Skeletal muscle cell (primary cell): ENCODE measurements at regions not wholly inside any gene's neighbourhood (a gene's known extent, or its start where the extent isn't known, plus 50 kb on each side); places are given as distances from the start of the nearest gene placed in this dataset.
"Not testable (repeated sequence)": the region's sequence is repeated elsewhere in the genome, so short reads cannot be mapped to it uniquely, and the experiment has no call there.

Experiments used
- DNase-seq: peaks from one replicate; pipeline ENCODE4 v3.0.0-alpha.2; 2010; ENCODE audit warnings: low read depth
- H3K4me3 ChIP-seq: 2 replicates; pipeline ENCODE4 v1.5.1; 2011; ENCODE audit warnings: low read depth, mild to moderate bottlenecking, control low read depth, low read length, moderate library complexity

- not testable (repeated sequence) for H3K4me3 ChIP-seq
Observed at GRCh38 chr4:86413426-86413825, 53.6 kb upstream of the MAPK10 start.

GRCh38 chr4:86414686-86415085 is 54.8 kb upstream of the MAPK10 start:
- no peak overlapping the region for H3K4me3 ChIP-seq

More at GRCh38 chr4:86413426-86413825, 53.6 kb upstream of the MAPK10 start:
- not testable (repeated sequence) for DNase-seq

GRCh38 chr4:86416081-86416480 is 56.2 kb upstream of the MAPK10 start:
- no peak for DNase-seq
- H3K4me3 ChIP-seq = no peak overlapping the region

More at GRCh38 chr4:86414686-86415085, 54.8 kb upstream of the MAPK10 start:
- no peak for DNase-seq

GRCh38 chr4:86421461-86421860 is 61.6 kb upstream of the MAPK10 start:
- no peak overlapping the region for H3K4me3 ChIP-seq
- DNase-seq = no peak

- no peak overlapping the region for H3K4me3 ChIP-seq
- no peak for DNase-seq
Observed at GRCh38 chr4:86431543-86432116, 71.8 kb upstream of the MAPK10 start.

GRCh38 chr4:86432559-86433134 is 72.8 kb upstream of the MAPK10 start:
- H3K4me3 ChIP-seq = no peak overlapping the region
- no peak for DNase-seq

GRCh38 chr4:86439293-86439692 is 79.4 kb upstream of the MAPK10 start:
- no peak for DNase-seq
- H3K4me3 ChIP-seq = no peak overlapping the region

DNA sequence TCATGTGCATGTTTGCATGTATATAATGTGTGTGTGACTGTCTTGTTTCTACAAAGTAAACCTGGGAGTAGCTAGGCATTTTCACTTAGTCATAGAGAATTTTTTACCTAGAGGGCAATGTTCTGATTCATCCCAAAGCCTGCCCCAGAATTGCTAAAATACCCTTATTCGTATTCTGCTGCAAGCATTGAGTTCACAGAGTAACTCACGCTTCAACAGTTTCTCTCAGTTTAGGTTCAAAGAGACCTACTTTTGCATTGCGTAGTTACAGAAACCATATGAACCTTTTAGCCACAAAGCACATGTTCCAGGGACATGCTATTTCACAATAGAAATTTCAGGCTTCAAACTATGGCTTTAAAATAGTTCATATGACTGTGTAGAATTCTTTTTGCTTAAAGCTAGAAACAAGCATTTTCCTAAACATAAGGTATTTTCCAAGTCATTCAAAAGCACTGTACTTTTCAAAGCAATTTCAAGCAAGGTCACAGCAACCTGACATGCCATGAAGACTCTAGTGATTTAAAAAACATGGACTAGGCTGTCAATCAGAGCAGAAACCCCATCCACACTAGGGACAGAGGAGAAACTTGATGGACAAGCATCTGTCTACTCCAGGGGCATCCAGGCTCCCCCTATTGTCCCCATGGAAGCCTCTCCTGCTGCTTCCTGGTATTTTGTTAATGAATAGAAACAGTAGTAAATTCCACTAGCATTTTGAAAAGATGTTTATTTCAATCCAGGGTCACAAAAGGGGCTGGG is 81.5 kb upstream of the MAPK10 start:
- no peak overlapping the region for H3K4me3 ChIP-seq
- DNase-seq = peak; percentile 34

DNA sequence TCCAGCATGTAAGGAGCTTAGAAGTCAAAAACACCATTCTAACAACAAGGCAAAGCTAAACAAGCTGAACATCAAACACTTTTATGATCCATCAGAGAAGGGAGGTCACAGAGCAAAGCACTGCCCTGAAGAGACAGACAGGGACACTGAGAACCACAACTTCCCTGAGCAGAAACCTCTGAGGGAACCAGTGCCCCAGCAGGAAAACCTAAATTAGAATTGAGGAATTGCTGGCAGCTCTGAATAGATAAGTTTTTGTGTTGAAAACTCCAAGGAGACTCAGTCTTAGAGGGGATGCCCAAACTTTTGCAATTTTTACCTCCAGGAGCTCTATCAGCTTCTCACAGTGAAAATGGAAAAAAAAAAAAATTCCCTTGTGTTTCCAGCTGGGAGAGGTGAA is 83.0 kb upstream of the MAPK10 start:
- DNase-seq = no peak
- H3K4me3 ChIP-seq = no peak overlapping the region

- H3K4me3 ChIP-seq = no peak overlapping the region
- no peak for DNase-seq
Observed at GRCh38 chr4:86443495-86443894, 83.6 kb upstream of the MAPK10 start.

DNA sequence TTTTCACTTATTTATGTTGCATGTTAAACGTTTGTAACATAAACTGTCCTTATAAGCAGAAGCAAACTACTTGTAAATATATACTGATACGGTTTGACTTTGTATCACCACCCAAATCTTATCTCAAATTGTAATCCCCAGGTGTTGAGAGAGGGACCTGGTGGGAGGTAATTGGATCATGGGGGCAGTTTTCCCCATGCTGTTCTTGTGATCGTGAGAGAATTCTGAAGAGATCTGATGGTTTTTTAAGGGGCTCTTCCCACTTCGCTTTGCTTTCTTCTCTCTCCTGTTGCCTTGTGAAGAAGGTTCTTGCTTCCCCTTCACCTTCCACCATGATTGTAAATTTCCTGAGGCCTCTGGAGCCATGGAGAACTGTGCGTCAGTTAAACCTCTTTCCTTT is 87.1 kb upstream of the MAPK10 start:
- DNase-seq = no peak
- no peak overlapping the region for H3K4me3 ChIP-seq

DNA sequence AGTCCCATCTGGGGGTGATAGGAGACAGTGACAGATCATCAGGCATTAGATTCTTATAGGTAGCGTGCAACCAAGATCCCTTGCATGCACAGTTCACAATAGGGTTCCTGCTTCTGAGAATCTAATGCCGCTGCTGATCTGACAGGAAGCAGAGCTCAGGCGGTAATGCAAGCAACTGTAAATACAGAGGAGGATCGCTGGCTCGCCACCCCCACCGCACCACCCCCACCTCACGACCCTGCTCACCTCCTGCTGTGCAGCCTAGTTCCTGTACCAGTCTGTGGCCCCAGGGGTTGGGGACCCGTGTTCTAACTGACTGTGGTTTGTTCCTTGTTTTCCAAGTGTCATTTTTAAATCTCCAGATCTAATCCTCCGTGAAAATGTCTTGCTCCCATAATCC is 89.0 kb upstream of the MAPK10 start:
- no peak for DNase-seq
- no peak overlapping the region for H3K4me3 ChIP-seq

DNA sequence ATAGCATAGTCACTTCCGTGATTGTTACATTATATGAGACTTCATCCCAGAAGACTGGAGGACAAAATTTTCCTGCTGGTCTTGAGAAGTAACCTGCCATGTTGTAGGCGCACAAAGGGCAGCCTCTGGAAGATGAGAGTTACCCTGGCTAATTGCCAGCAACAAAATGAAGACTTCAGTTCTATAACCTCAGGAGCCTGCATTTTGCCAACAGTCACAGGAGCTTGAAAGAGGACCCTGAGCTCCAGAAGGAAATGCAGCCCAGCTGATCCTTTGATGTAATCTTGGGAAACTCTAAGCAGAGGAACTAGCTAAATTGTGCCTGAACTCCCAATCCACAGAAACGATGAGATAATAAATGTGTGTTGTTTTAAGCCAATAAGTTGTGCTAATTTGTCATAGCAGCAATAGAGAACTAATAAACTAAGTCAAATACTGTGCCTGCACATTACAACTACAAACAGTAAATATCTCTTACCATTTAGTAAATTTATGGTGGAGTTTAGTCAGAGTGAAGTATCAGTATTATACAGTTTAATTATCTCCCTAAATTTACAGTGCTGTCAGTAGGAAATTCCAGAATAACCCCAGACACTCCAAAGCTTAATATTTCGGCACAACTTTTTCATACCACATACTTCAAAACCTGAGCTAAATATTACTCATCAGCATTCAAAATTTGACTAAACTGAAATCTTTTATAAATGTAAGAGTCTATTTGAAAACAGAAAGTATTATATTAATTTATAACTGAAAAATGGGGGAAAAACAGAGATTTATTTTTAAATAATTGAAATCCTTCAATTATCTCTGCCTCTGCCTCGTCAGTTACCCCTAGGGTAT is 90.1 kb upstream of the MAPK10 start:
- no peak for DNase-seq
- H3K4me3 ChIP-seq = no peak overlapping the region

DNA sequence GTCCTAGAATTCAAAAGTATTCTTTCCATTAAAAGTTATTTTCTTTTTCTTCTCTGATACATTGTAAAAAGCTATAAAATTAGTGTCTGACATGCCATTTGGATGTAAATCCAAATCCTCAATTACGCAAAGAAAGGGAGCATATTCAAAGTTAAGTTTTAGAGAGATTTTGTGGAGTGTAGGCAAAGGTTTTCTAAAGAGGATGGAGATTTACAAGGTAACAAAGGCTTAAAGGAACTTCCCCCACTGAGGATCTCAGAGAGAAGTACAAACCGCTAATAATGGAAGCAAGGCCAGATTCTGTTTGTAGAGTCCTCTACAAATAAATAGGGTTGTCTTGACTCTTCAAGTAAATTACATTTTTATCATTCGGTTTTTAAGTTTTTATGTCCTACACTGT is 91.0 kb upstream of the MAPK10 start:
- H3K4me3 ChIP-seq = no peak overlapping the region

GRCh38 chr4:86451560-86452330 is 91.9 kb upstream of the MAPK10 start:
- no peak overlapping the region for H3K4me3 ChIP-seq
- DNase-seq = no peak

More for the DNA sequence above, 91.0 kb upstream of the MAPK10 start:
- DNase-seq = no peak

DNA sequence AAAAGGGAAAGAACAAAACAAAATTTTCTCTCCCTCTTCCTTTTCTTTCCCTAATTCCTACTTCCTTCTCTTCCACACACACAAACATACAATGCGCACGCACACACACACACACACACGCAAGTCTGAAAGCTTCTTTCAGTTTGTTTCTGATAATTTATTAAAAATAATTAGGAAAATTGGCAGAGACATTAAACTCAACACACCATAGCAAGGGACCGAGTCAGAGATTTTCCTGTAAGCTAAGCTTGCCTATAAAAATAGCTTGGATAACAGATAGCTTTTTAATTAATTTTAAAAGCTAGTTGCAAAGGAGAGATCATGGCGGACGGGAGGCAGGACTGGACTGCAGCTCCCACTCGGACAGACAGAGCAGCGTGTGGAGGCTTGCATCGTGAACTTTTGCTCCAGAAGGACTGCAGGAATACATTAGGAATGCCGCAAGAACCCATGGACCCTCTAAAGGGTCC is 92.6 kb upstream of the MAPK10 start:
- no peak overlapping the region for H3K4me3 ChIP-seq
- DNase-seq = no peak

- no peak for DNase-seq
- no peak overlapping the region for H3K4me3 ChIP-seq
Observed at GRCh38 chr4:86452924-86453531, 93.2 kb upstream of the MAPK10 start.

DNA sequence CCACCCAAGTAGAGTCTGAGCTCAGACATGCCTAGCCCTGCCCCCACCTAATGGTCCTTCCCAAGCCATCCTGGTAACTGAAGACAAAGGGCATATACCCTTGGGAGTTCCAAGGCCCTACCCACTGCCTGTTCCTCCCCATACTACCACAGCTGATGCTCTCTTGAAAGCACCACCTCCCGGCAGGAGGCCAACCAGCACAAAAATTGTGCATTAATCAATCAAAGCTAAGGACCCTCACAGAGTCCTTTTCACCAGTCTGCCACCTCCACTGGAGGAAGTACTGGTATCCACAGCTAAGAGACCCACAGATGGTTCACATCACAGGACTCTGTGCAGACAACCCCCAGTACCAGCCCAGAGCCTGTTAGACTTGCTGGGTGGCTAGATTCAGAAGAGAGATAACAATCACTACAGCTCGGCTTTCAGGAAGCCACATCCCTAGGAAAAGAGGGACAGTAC is 93.8 kb upstream of the MAPK10 start:
- H3K4me3 ChIP-seq = not testable (repeated sequence)

GRCh38 chr4:86461849-86462248 is 102.0 kb upstream of the MAPK10 start:
- no peak overlapping the region for H3K4me3 ChIP-seq
- DNase-seq = no peak

More for the DNA sequence above, 93.8 kb upstream of the MAPK10 start:
- DNase-seq = not testable (repeated sequence)
